HEK293T (cell line): ENCODE measurements at regions not wholly inside any gene's neighbourhood (a gene's known extent, or its start where the extent isn't known, plus 50 kb on each side); places are given as distances from the start of the nearest gene placed in this dataset.

Experiments
- ELF4 ChIP-seq: fragments of 450-650 bp; IDR thresholded peaks from 2 replicates; pipeline ENCODE4 v1.6.1; 2017; ENCODE audit warnings: antibody characterized with exemption
- FOXA1 ChIP-seq: fragments of 450-650 bp; IDR thresholded peaks from 2 replicates; pipeline ENCODE4 v1.6.1; 2016; ENCODE audit warnings: mild to moderate bottlenecking
- FOXM1 ChIP-seq: fragments of 450-650 bp; IDR thresholded peaks from 2 replicates; pipeline ENCODE4 v1.6.1; 2017; ENCODE audit warnings: mild to moderate bottlenecking, borderline replicate concordance
- L3MBTL2 ChIP-seq: fragments of 450-650 bp; conservative IDR thresholded peaks from 2 replicates; pipeline ENCODE4 v1.6.1; 2016; ENCODE audit warnings: mild to moderate bottlenecking
- LEF1 ChIP-seq: fragments of 450-650 bp; IDR thresholded peaks from 2 replicates; pipeline ENCODE4 v1.6.1; 2017; ENCODE audit warnings: mild to moderate bottlenecking, borderline replicate concordance
- TARDBP ChIP-seq: fragments of 450-650 bp; IDR thresholded peaks from 2 replicates; pipeline ENCODE4 v1.6.1; 2016

DNA sequence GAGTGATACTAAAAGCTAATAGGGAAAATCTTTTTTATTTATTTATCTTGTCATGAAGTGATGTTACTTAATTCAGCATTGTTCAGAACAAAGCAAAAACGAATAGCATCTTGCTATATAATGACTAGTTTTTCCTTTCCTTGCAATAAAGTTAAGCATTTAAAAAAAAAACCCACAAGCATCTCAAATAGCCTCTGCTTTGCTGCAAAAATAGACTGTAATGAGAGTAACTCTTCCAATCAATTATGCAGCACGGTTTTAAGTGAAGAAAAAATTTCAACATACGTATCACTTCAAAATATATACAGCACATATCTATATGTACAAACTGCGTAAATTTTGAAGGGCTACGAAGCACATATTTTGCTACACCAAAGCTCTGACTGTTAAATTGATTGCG lies 153.3 kb upstream of the VRK2 start:
- TF ChIP-seq ELF4, result no peak
- TF ChIP-seq LEF1, result no peak
- no peak for TF ChIP-seq FOXM1
- TF ChIP-seq TARDBP, result no peak
- TF ChIP-seq L3MBTL2, result no peak
- no peak for TF ChIP-seq FOXA1
